Liver (tissue), 3 donors: ENCODE measurements at regions not wholly inside any gene's neighbourhood (a gene's known extent, or its start where the extent isn't known, plus 50 kb on each side); places are given as distances from the start of the nearest gene placed in this dataset.

Experiments
- ATF3 ChIP-seq: IDR thresholded peaks from 2 replicates; pipeline ENCODE4 v1.6.1; 2016; ENCODE audit warnings: antibody characterized with exemption
- CTCF ChIP-seq: fragments of 150-350 bp; IDR thresholded peaks from 2 replicates; pipeline ENCODE4 v1.5.1; 2017; ENCODE audit warnings: improper control_type of control experiment, low read depth, low read length; ENCODE audit not compliant: missing input control
- FOXA1 ChIP-seq: IDR thresholded peaks from 2 replicates; pipeline ENCODE4 v1.6.1; 2016; ENCODE audit warnings: antibody characterized with exemption
- GABPA ChIP-seq, 2 donors: IDR thresholded peaks in 1 of 2; conservative IDR thresholded peaks in 1 of 2; 2 replicates each; pipeline ENCODE4 v1.6.1; 2016; ENCODE audit warnings: antibody characterized with exemption in 2 of 2, mild to moderate bottlenecking in 1 of 2, moderate library complexity in 1 of 2
- HNF4A ChIP-seq, 2 donors: conservative IDR thresholded peaks; 2 replicates each; pipeline ENCODE4 v1.6.1; 2016; ENCODE audit warnings: antibody characterized with exemption in 2 of 2, mild to moderate bottlenecking in 2 of 2
- NR2F2 ChIP-seq: IDR thresholded peaks from 2 replicates; pipeline ENCODE4 v1.6.1; 2016; ENCODE audit warnings: antibody characterized with exemption
- RAD21 ChIP-seq, 2 donors: IDR thresholded peaks; 2 replicates each; pipeline ENCODE4 v1.6.1; 2016; ENCODE audit warnings: antibody characterized with exemption in 2 of 2, mild to moderate bottlenecking in 2 of 2
- REST ChIP-seq: IDR thresholded peaks from 2 replicates; pipeline ENCODE4 v1.6.1; 2016; ENCODE audit warnings: antibody characterized with exemption, mild to moderate bottlenecking
- RXRA ChIP-seq, 2 donors: IDR thresholded peaks; 2 replicates each; pipeline ENCODE4 v1.6.1; 2017 to 2018; ENCODE audit warnings: antibody characterized with exemption in 2 of 2, mild to moderate bottlenecking in 1 of 2
- SP1 ChIP-seq: IDR thresholded peaks from 2 replicates; pipeline ENCODE4 v1.6.1; 2018; ENCODE audit warnings: antibody characterized with exemption, mild to moderate bottlenecking
- YY1 ChIP-seq: IDR thresholded peaks from 2 replicates; pipeline ENCODE4 v1.6.1; 2016; ENCODE audit warnings: antibody characterized with exemption, mild to moderate bottlenecking
- donor health status: healthy.
- donor health status: healthy.

- TF ChIP-seq CTCF (no peak), SP1 (no peak), YY1 (no peak), NR2F2 (no peak), REST (no peak), GABPA (IDR thresholded peaks at IDR 0.05 in 1 of 2, conservative IDR thresholded peaks at IDR 0.05 in 1 of 2) (no peak), RXRA (IDR thresholded peaks at IDR 0.05) (no peak), FOXA1 (no peak), ATF3 (no peak), HNF4A (conservative IDR thresholded peaks at IDR 0.05) (no peak), RAD21 (IDR thresholded peaks at IDR 0.05) (no peak)
These were observed 143.1 kb upstream of the SESN3 start for GRCh38 chr11:95374105-95374504.
